Stimulated activated naive CD8-positive, alpha-beta T cell treated with anti-CD3 and anti-CD28 coated beads, Interleukin-15, amount 100 ng/mL, for 72 hours (primary cell): ENCODE measurements at regions not wholly inside any gene's neighbourhood (a gene's known extent, or its start where the extent isn't known, plus 50 kb on each side); places are given as distances from the start of the nearest gene placed in this dataset.

Source experiments
- ATAC-seq: fragments of 150-1000 bp; cut with Tn5 transposase; 2 replicates; pipeline ENCODE4 v1.10.0; 2021; ENCODE audit warnings: mild to moderate bottlenecking, moderate library complexity
- DNase-seq, 2 donors: peaks; one replicate each; pipeline ENCODE4 v3.0.0; 2021 to 2022
- H3K27ac Mint-ChIP-seq, 2 donors: one replicate each; pipeline ENCODE4 v1.8.0; 2022; ENCODE audit warnings: mild to moderate bottlenecking in 2 of 2, mixed read lengths in 2 of 2, moderate library complexity in 2 of 2
- H3K27me3 Mint-ChIP-seq: one replicate; pipeline ENCODE4 v1.8.0; 2022; ENCODE audit warnings: mixed read lengths
- H3K4me1 Mint-ChIP-seq: one replicate; pipeline ENCODE4 v1.8.0; 2022; ENCODE audit warnings: mild to moderate bottlenecking, mixed read lengths
- H3K4me3 Mint-ChIP-seq, 2 donors: one replicate each; pipeline ENCODE4 v1.8.0; 2022; ENCODE audit warnings: mild to moderate bottlenecking in 2 of 2, mixed read lengths in 2 of 2, moderate library complexity in 1 of 2
- H3K9me3 Mint-ChIP-seq, 2 donors: one replicate each; pipeline ENCODE4 v1.8.0; 2022; ENCODE audit warnings: mixed read lengths in 2 of 2

DNA sequence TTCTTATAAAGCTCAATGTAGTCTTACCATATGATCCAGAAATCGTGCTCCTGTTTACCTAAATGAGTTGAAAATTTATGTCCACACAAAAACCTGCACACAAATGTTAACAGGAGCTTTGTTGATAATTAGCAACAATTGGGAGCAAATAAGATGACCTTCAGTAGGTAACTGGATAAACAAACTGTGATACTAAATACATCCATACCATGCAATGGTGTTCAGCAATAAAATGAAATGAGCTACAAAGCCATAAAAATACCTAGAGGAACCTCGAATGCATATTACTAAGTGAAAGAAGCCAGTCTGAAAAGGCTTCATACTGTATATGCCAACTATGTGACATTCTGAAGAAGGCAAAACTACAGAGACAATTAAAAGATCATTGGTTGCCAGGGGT is 185.6 kb upstream of the HNRNPA3 start:
- H3K4me3 Mint-ChIP-seq = no peak overlapping the region
- no peaks in the 10 kb centered on the region for H3K4me1 Mint-ChIP-seq
- ATAC-seq = no peak
- no peak for DNase-seq
- peaks cover 1% of the 10 kb centered on the region for H3K27me3 Mint-ChIP-seq
- H3K9me3 Mint-ChIP-seq = peaks cover 0 to 6% of the 10 kb centered on the region in 2 donors
- H3K27ac Mint-ChIP-seq = no peak overlapping the region

DNA sequence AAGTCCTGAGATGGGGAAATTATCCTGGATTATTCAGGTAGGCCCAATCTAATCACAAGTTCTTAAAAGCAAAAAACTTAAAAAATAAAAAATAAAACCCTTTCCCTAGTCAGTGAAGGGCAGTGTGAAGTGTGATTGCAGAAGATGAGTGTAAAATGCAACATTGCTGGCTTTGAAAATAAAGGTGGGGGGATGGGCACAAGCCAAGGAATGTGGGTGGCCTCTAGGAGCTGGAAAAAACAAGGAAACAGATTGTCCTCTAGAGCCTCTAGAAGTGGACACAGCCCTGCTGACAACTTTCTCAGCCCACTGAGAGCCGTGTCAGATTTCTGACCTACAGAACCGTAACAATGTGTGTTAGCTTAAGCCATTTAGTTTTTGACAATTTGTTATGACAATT is 184.3 kb upstream of the HNRNPA3 start:
- H3K27me3 Mint-ChIP-seq = peaks cover 14% of the 10 kb centered on the region
- H3K27ac Mint-ChIP-seq = no peak overlapping the region
- ATAC-seq = no peak
- H3K4me3 Mint-ChIP-seq = no peak overlapping the region
- no peaks in the 10 kb centered on the region for H3K4me1 Mint-ChIP-seq
- DNase-seq = no peak
- H3K9me3 Mint-ChIP-seq = peaks cover 0 to 3% of the 10 kb centered on the region in 2 donors

DNA sequence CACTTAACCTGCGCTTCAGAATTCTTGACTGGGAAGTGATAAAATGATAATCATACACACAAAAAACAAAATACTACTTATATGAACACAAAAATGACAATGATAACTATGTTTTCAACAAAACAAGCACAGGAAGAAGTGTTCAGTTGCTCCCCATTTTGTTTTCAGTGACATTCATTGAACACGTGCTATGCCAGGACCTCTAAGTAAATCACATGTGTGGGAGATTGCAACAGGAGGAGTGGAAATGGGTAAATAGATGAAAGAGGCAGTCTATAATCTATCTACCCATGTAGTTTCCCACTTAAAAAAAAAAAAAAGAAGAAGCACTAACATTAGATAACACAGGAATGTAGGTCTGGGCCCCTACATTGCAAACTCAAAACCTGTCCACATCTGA is 183.5 kb upstream of the HNRNPA3 start:
- Mint-ChIP-seq H3K9me3 (no peaks in the 10 kb centered on the region), H3K27ac (peak overlapping the region in 1 of 2 donors; percentile 57), H3K4me3 (no peak overlapping the region), H3K4me1 (no peaks in the 10 kb centered on the region), H3K27me3 (peaks cover 20% of the 10 kb centered on the region)
- DNase-seq (no peak), ATAC-seq (no peak)

DNA sequence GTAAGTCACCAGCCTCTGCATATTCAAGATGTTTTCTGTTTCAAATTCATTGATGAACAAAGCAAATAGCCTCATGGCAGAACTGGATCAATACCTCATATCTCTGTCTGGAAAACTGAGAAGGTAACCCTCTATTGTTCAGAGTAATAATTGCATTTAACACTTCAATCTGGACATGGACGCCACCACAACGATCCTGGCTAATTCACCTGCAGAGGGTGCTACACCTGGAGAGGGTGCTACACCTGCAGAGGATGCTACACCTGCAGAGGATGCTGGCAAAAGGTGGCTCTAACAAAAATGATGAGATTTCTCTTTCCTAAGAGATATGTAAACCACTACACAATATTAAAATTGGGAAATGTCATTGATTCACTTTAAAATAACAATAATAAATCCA is 183.1 kb upstream of the HNRNPA3 start:
- no peak for DNase-seq
- Mint-ChIP-seq H3K4me3 (no peak overlapping the region), H3K9me3 (no peaks in the 10 kb centered on the region), H3K4me1 (no peaks in the 10 kb centered on the region), H3K27me3 (peaks cover 21% of the 10 kb centered on the region), H3K27ac (no peak overlapping the region)
- ATAC-seq = no peak

DNA sequence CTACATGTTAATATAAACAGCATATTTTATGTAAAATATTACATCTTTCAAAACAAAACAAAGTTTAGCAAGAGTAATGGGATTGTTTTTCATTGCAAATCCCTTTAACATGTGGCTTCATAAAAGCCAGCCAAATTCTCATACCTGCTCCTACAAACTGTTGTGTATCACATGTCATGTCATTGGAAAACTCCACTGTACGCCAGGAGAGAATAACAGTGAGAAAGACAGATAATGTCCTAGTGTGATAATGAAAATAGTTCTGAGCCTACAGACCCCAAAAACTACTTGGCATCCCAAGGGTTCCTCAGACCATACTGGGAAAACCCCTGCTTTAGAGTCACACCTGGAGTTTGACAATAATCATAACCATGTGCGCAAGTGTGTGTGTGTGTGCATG is 182.7 kb upstream of the HNRNPA3 start:
- ATAC-seq (no peak), DNase-seq (no peak)
- Mint-ChIP-seq H3K9me3 (no peaks in the 10 kb centered on the region), H3K4me1 (no peaks in the 10 kb centered on the region), H3K27me3 (peaks cover 21% of the 10 kb centered on the region), H3K4me3 (no peak overlapping the region), H3K27ac (no peak overlapping the region)

DNA sequence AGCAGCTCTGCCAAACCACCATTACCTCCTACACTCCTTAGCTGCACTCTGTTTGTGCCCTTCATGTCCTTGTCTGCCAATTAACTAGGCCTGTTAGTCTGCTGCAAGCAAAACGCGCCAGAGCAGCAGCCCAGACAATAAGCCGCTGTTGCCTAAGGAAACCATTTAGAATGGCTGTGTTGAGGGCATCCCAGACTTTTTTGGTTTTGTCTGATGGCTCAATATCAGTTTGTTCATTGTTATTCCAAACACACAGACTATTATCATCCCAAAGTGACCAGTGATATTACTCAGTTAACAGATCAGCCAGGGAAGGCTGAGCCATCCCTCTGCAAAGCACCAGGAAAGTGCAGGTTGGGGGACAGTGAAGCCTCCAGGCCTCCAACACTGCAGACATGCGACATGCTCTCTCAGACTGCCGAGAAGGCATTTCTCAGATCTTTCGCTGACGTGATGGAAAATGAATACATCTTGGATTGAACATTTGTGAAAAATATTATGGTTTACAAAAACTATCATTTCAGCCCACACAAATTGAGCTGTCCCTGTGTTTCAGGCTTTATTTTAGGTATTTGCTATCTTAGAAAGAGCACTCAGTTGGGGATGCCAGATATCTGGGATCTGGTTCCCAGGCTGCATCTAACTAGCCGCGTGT is 182.0 kb upstream of the HNRNPA3 start:
- Mint-ChIP-seq H3K27ac (no peak overlapping the region), H3K27me3 (peaks cover 21% of the 10 kb centered on the region)
- ATAC-seq = no peak

DNA sequence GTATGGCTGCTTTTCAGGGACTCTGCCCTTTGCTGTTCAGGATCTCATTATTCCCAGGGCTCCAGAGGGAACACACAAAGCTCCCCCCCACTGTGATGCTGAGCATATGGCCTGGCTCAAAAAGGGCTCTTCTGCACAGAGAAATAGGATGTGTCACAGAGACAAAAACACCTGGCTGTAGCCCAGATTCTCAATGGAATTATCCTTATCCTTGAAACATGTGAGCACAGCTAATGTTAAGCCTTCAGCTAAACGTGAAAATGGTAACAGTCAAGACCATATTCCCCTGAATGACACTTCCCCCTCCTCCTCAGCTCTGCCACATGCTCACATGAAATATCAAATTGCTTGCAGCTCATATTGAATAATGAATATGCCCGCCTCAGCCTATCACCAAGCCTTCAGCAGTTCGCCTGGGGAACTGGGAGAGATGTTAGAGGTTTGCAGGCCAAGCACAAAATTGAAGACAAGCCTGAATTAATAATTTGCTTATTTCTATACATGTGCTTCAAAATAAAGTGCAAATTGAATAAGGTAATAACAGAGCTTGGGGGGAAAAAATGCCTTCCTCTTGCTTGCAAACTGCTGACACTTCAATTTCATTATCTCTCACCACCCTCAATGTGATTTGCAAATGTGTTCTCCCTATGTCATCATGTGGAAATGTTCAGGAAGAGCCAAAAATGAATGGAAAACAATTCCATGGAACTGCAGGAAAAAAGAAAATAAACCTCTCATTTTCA is 181.0 kb upstream of the HNRNPA3 start:
- peaks cover 21% of the 10 kb centered on the region for H3K27me3 Mint-ChIP-seq
- no peak for DNase-seq
- no peak overlapping the region for H3K27ac Mint-ChIP-seq
- no peaks in the 10 kb centered on the region for H3K9me3 Mint-ChIP-seq
- ATAC-seq = no peak
- H3K4me3 Mint-ChIP-seq = no peak overlapping the region
- H3K4me1 Mint-ChIP-seq = no peaks in the 10 kb centered on the region

More for the DNA sequence above, 182.0 kb upstream of the HNRNPA3 start:
- Mint-ChIP-seq H3K4me1 (no peaks in the 10 kb centered on the region), H3K9me3 (no peaks in the 10 kb centered on the region), H3K4me3 (no peak overlapping the region)
- DNase-seq = no peak

DNA sequence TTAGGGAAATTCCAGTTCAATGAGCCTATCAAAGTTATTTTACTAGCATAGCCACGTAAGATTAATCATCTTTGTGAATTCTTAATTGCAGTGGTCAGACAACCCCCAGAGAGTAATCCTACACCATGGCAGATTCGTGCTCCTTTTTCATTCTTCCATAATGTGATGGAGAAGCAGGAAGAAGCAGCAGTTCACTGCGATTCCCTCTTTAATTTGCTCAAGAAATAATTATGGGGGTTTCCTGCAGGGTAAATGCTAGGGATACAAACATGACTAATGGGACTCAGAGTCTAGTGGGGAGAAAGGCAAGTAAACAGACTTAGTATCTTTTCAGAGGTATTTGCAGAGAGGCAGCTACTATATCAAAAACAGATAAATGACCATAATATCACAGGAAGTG is 175.8 kb upstream of the HNRNPA3 start:
- Mint-ChIP-seq H3K4me3 (no peak overlapping the region), H3K27me3 (peaks cover 21% of the 10 kb centered on the region)
- no peak for ATAC-seq

DNA sequence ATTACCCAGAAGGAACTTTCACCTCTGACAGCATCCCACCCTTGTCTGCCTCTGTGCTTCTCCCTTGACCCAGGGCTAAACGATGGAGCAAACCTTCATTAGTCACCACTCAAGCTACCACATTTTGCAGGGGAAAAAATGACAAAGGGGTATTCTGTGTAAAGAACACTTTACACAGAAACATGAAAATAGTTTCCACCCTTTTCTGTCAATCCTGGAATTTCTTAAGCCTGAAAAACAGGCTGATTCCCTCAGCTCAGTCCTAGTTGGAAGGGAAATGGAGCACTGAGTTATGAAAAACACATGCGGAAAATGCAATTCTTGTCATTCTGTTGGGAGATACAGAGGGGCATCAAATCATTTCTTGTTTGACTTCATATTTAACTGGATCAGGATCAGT is 175.0 kb upstream of the HNRNPA3 start:
- Mint-ChIP-seq H3K27me3 (peaks cover 14% of the 10 kb centered on the region), H3K4me1 (no peaks in the 10 kb centered on the region), H3K9me3 (no peaks in the 10 kb centered on the region), H3K27ac (no peak overlapping the region), H3K4me3 (no peak overlapping the region)
- DNase-seq = no peak
- no peak for ATAC-seq

More for the DNA sequence above, 175.8 kb upstream of the HNRNPA3 start:
- Mint-ChIP-seq H3K9me3 (no peaks in the 10 kb centered on the region), H3K27ac (no peak overlapping the region), H3K4me1 (no peaks in the 10 kb centered on the region)
- no peak for DNase-seq

DNA sequence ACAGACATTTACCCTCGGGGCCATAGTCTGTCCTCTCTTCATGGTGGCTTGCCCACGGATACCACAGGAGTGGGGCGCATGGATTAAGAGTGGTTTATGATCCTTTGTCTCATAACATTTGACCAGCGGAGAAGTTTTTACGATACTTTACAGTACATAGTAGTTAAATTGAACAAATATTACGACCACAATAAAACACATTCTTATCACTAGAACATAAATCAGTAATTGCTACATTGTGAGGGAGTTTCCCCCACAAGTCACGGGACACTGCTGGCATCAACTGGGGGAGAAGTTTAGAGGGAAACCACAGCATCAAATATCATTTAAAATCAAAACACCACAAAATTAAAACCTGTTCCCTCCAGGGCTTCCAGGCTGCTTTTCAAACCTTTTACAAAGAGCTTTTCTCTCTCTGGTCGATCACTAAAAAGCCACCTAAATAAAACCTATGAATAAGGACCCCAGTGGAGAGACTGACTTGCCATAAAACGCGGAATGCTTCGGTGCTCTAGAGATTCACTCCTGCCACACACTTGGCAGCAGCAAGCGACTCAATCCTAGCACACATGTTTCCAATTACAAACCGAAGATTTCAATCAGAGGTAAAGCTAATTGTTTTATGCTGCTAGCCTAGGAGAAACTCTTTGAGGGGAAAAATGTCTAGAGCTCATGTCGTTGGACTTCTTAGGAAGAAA is 173.7 kb upstream of the HNRNPA3 start:
- no peak for ATAC-seq
- H3K27me3 Mint-ChIP-seq = peaks cover 3% of the 10 kb centered on the region
- no peak overlapping the region for H3K27ac Mint-ChIP-seq
- no peak for DNase-seq
- no peak overlapping the region for H3K4me3 Mint-ChIP-seq
- H3K4me1 Mint-ChIP-seq = no peaks in the 10 kb centered on the region
- no peaks in the 10 kb centered on the region for H3K9me3 Mint-ChIP-seq

DNA sequence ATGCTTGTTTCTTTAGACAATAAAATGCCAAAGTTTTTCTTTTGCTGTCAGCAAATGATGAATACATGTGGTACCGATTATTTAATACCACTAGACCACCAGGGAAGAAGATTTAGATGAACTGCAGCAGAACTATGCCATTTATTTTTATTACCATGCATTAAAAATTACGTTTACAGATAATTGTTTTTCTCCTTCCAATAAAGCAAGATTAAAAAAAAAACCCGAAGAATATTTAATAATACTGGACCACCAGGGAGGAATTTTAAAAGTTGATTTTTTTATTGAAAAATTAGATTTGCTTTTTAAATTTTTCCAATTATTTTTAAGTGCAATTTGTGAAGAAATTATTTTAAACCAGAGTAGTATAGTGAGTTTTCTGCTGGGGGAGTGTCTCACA is 170.3 kb upstream of the HNRNPA3 start:
- no peak for DNase-seq
- ATAC-seq = no peak
- Mint-ChIP-seq H3K27me3 (no peaks in the 10 kb centered on the region), H3K27ac (no peak overlapping the region), H3K4me1 (no peaks in the 10 kb centered on the region), H3K4me3 (no peak overlapping the region), H3K9me3 (no peaks in the 10 kb centered on the region)

DNA sequence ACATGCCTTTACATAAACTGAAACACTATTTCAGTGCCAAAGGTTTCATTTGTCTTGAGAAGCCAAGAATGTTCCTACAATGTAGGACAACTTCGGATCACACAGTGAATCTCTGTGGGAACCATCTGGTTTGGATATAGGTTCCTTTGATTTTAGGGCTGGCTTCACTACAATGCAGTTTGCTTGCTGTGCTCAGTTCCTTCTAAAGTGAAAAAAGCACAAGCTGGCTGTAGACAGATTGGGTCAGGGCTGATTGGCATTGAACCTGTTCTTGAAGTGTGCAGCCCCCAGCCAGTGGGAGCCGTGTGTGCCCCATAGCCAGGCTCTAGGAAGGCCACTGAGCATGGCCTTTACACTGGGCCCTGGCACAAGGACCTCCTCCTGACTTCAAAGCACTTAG is 167.9 kb upstream of the HNRNPA3 start:
- Mint-ChIP-seq H3K27me3 (no peaks in the 10 kb centered on the region), H3K4me3 (no peak overlapping the region), H3K4me1 (no peaks in the 10 kb centered on the region), H3K9me3 (peaks cover 0 to 6% of the 10 kb centered on the region in 2 donors), H3K27ac (peak overlapping the region in 1 of 2 donors; percentile 4)
- DNase-seq = no peak
- no peak for ATAC-seq

DNA sequence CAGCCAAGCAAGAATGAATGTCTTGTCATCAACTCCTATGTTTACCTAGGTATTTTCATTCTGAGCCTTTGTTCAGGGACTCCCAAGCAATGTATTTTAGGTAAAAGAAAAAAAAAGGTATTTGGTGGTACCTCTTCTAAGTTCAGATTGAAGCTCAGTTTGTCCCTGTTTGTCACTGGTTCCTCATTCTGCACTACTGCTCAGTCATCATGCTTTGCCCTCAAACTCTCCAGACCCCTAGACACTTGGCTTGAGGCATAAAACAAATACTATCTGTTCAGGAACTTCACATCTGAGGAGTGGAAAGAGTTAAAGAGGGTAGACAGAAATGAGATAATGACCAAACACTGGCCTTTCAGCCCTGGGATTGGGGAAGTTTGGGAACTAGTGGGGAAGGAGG is 163.6 kb upstream of the HNRNPA3 start:
- no peak for DNase-seq
- Mint-ChIP-seq H3K9me3 (peaks cover 0 to 6% of the 10 kb centered on the region in 2 donors), H3K27me3 (no peaks in the 10 kb centered on the region), H3K4me1 (no peaks in the 10 kb centered on the region), H3K27ac (no peak overlapping the region), H3K4me3 (no peak overlapping the region)
- no peak for ATAC-seq

DNA sequence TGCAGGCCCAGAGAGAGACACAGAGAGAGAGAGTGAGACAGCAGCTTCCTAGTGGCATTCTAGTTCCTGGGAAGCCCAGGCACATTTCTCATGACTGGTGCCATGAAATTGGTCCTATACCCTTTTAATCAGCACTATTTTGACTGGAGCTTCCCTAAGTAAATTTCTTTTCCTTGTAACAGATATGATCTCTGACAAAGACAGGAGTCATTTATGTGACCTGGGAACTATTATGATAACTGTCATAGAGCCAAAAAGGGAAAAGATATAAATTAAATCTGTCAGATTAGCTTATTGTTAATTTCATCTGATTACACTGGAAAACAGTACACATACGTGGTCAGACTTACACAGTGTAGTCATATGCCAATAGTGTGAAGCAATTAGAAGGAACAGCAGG is 161.3 kb upstream of the HNRNPA3 start:
- no peak for DNase-seq

DNA sequence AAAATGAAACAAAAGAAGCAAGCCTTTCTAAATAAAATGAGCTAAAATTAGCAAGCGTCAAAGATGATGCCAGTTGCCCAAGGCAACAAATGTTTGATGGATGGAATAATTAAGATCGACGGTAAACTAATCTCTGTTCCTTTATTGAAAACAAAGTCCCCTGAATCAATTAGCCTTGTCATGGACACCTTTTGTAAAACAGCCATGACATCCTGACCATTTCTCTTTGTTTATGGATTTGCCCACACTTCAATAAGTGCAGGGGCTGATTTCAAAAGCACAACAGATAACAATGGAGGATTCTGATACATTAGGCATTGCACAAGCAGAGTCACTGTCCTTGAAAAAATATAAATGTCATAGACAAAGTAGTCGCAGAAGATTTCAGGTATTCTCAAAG is 160.1 kb upstream of the HNRNPA3 start:
- Mint-ChIP-seq H3K27ac (peak overlapping the region; percentile 4 to 64), H3K27me3 (no peaks in the 10 kb centered on the region), H3K4me3 (no peak overlapping the region), H3K9me3 (peaks cover 0 to 6% of the 10 kb centered on the region in 2 donors), H3K4me1 (no peaks in the 10 kb centered on the region)
- DNase-seq = no peak
- no peak for ATAC-seq

More for the DNA sequence above, 161.3 kb upstream of the HNRNPA3 start:
- Mint-ChIP-seq H3K27me3 (no peaks in the 10 kb centered on the region), H3K4me3 (no peak overlapping the region), H3K4me1 (no peaks in the 10 kb centered on the region), H3K9me3 (peaks cover 0 to 6% of the 10 kb centered on the region in 2 donors), H3K27ac (no peak overlapping the region)
- no peak for ATAC-seq

DNA sequence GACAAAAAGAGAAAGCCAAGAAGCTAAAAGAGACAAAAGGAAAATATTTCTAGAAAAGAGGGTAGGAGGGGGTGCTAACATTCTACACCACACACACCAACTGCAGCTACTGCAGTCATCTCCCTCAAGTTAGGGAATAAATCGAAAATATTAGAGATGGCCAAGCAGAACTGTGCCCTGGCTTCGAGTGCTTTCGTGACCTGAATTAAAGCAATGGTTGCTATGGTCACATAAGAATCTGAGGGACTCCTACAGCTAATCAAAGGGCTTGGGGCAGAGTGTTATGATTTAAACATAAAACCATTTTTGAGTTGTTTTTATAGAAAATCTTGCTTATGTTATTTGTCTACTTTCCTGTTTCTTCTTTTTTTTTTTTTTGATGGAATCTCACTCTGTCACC is 159.6 kb upstream of the HNRNPA3 start:
- no peak for ATAC-seq
- DNase-seq = no peak
- no peaks in the 10 kb centered on the region for H3K4me1 Mint-ChIP-seq
- H3K9me3 Mint-ChIP-seq = peaks cover 0 to 6% of the 10 kb centered on the region in 2 donors
- no peak overlapping the region for H3K4me3 Mint-ChIP-seq
- no peaks in the 10 kb centered on the region for H3K27me3 Mint-ChIP-seq
- H3K27ac Mint-ChIP-seq = no peak overlapping the region
